ENCODE measurements at regions not wholly inside any gene's neighbourhood (a gene's known extent, or its start where the extent isn't known, plus 50 kb on each side); places are given as distances from the start of the nearest gene placed in this dataset.

DNA sequence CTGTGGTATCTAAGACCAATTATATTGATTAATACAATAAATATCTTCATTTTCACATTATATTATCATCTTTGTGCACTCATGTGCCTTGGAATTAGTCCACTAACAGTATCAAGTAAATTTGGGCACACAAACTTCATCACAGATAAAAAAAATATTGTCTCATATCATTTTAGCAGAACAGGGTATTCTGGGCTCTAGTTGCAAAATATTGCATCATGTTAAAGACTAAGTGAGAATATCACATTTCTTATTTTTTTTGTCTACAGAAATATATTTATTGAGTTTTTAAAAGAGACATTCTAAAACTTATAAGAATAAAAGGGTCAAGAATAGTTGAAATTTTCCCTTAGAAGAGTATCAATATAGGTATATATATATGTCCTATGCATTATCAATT is 754.1 kb upstream of the MAN1A1 start:
- H4K20me1 ChIP-seq (ENCODE audit: control insufficient read depth, extremely low read depth, insufficient read depth, low read length) = no peaks in the 10 kb centered on the region
- no peak overlapping the region for H3K27ac ChIP-seq (ENCODE audit: insufficient read depth, low read length)
- H3K4me2 ChIP-seq (ENCODE audit: extremely low read depth, insufficient read depth, low read length) = no peak overlapping the region
- H2AFZ ChIP-seq (ENCODE audit: low read length) = no peak overlapping the region
- no peaks in the 10 kb centered on the region for H3K4me1 ChIP-seq (ENCODE audit: control insufficient read depth, extremely low read depth, insufficient read depth, low read length)
- no peaks in the 10 kb centered on the region for H3K36me3 ChIP-seq (ENCODE audit: control insufficient read depth, insufficient read depth, low read length)
- no peak overlapping the region for H3K4me3 ChIP-seq (replicated peaks in 1 of 4; ENCODE audit: control extremely low read depth in 1 of 4, insufficient read depth in 1 of 4, low read depth in 3 of 4, low read length in 4 of 4)
- H3K9ac ChIP-seq (ENCODE audit: insufficient read depth, low read length) = no peak overlapping the region
- peak in 1 of 2 donors; percentile 31 for DNase-seq (ENCODE audit: low read depth in 2 of 2)
- no peak for TF ChIP-seq CTCF (conservative IDR thresholded peaks at IDR 0.05 in 1 of 2, IDR thresholded peaks at IDR 0.05 in 1 of 2; ENCODE audit: low read depth in 1 of 2, low read length in 2 of 2)
- TF ChIP-seq EZH2 (IDR thresholded peaks at IDR 0.05; ENCODE audit: low read length, missing control alignments) = no peak
- H3K79me2 ChIP-seq (ENCODE audit: control insufficient read depth, insufficient read depth, low read length) = no peaks in the 10 kb centered on the region
- no peaks in the 10 kb centered on the region for H3K27me3 ChIP-seq (ENCODE audit: control insufficient read depth, insufficient read depth, low read length)
- H3K9me3 ChIP-seq (ENCODE audit: control insufficient read depth, insufficient read depth, low read depth, low read length) = no peaks in the 10 kb centered on the region

DNA sequence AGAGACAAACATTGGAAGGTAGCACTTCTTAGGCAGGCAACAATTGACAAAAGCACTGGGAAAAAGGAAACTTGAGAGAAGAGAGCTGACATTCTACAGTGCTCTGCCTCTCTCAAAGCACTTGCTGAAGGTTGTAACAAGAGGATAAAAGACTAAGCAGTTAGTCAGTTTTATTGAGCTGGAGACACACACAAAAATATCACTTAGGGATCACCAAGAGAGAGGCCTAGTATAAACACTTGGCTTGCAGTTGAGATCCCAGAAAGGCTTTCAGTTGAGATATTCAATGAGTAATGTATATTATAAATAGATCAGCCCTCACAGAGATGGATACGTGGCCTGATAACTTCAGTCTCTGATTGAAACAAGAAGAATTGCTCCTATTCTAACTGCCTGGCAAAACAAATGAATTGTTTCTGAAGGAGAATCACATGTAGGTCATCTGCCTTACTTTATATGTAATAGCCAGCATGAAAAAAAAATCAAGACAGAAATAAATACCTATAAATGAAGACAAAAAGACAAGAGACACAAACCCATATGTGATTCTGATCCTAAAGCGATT is 747.2 kb upstream of the MAN1A1 start:
- TF ChIP-seq EZH2 (IDR thresholded peaks at IDR 0.05; ENCODE audit: low read length, missing control alignments) = no peak
- no peak for TF ChIP-seq CTCF (conservative IDR thresholded peaks at IDR 0.05 in 1 of 2, IDR thresholded peaks at IDR 0.05 in 1 of 2; ENCODE audit: low read depth in 1 of 2, low read length in 2 of 2)

DNA sequence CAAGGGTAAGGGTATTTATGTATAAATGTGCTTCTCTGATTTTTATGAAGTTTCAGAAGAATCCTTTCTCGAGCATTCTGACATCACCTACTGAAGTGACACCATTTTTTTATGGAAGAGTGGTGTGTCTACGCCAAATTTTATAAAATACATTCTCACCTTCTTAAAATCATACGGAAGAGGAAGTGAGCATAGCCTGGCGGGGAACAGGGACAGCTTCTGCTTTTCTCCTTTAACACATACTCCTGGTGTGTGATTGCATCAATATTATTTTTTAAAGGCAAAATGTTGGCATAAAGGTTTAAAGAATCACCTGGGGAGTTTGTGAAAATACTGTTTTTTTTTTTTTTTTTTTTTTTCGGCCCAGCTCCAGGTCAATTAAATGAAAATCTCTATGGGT is 733.6 kb upstream of the MAN1A1 start:
- H3K27ac ChIP-seq (ENCODE audit: insufficient read depth, low read length) = no peak overlapping the region
- H3K9me3 ChIP-seq (ENCODE audit: control insufficient read depth, insufficient read depth, low read depth, low read length) = no peaks in the 10 kb centered on the region
- H3K27me3 ChIP-seq (ENCODE audit: control insufficient read depth, insufficient read depth, low read length) = no peaks in the 10 kb centered on the region
- H3K79me2 ChIP-seq (ENCODE audit: control insufficient read depth, insufficient read depth, low read length) = no peaks in the 10 kb centered on the region
- no peak for DNase-seq (ENCODE audit: low read depth in 2 of 2)
- TF ChIP-seq EZH2 (IDR thresholded peaks at IDR 0.05; ENCODE audit: low read length, missing control alignments) (no peak), CTCF (conservative IDR thresholded peaks at IDR 0.05 in 1 of 2, IDR thresholded peaks at IDR 0.05 in 1 of 2; ENCODE audit: low read depth in 1 of 2, low read length in 2 of 2) (no peak)
- no peaks in the 10 kb centered on the region for H3K36me3 ChIP-seq (ENCODE audit: control insufficient read depth, insufficient read depth, low read length)
- no peaks in the 10 kb centered on the region for H3K4me1 ChIP-seq (ENCODE audit: control insufficient read depth, extremely low read depth, insufficient read depth, low read length)
- H3K4me2 ChIP-seq (ENCODE audit: extremely low read depth, insufficient read depth, low read length) = no peak overlapping the region
- no peaks in the 10 kb centered on the region for H4K20me1 ChIP-seq (ENCODE audit: control insufficient read depth, extremely low read depth, insufficient read depth, low read length)
- H2AFZ ChIP-seq (ENCODE audit: low read length) = no peak overlapping the region
- no peak overlapping the region for H3K9ac ChIP-seq (ENCODE audit: insufficient read depth, low read length)
- H3K4me3 ChIP-seq (replicated peaks in 1 of 4; ENCODE audit: control extremely low read depth in 1 of 4, insufficient read depth in 1 of 4, low read depth in 3 of 4, low read length in 4 of 4) = no peak overlapping the region

More for the DNA sequence above, 747.2 kb upstream of the MAN1A1 start:
- Histone ChIP-seq H3K79me2 (ENCODE audit: control insufficient read depth, insufficient read depth, low read length) (no peaks in the 10 kb centered on the region), H3K27ac (ENCODE audit: insufficient read depth, low read length) (no peak overlapping the region), H3K36me3 (ENCODE audit: control insufficient read depth, insufficient read depth, low read length) (no peaks in the 10 kb centered on the region), H3K9me3 (ENCODE audit: control insufficient read depth, insufficient read depth, low read depth, low read length) (no peaks in the 10 kb centered on the region), H3K27me3 (ENCODE audit: control insufficient read depth, insufficient read depth, low read length) (no peaks in the 10 kb centered on the region), H3K4me1 (ENCODE audit: control insufficient read depth, extremely low read depth, insufficient read depth, low read length) (no peaks in the 10 kb centered on the region), H4K20me1 (ENCODE audit: control insufficient read depth, extremely low read depth, insufficient read depth, low read length) (no peaks in the 10 kb centered on the region), H3K4me2 (ENCODE audit: extremely low read depth, insufficient read depth, low read length) (no peak overlapping the region), H3K9ac (ENCODE audit: insufficient read depth, low read length) (no peak overlapping the region), H3K4me3 (replicated peaks in 1 of 4; ENCODE audit: control extremely low read depth in 1 of 4, insufficient read depth in 1 of 4, low read depth in 3 of 4, low read length in 4 of 4) (no peak overlapping the region), H2AFZ (ENCODE audit: low read length) (no peak overlapping the region)
- DNase-seq (ENCODE audit: low read depth in 2 of 2) = no peak
